H1 (cell line): ENCODE measurements at regions not wholly inside any gene's neighbourhood (a gene's known extent, or its start where the extent isn't known, plus 50 kb on each side); places are given as distances from the start of the nearest gene placed in this dataset.
A peak's percentile ranks its signal among the peaks of the same experiment; 100 is the strongest.
"Not testable (repeated sequence)": the region's sequence is repeated elsewhere in the genome, so short reads cannot be mapped to it uniquely, and the experiment has no call there.

ENCODE experiments used
- CTCF ChIA-PET: fragments of 300-600 bp; sonication (Branson Sonifier 250); formaldehyde crosslinking; loops from one replicate; lab custom pipeline; 2021; ENCODE audit not compliant: partially characterized antibody; lab: Charles Lee
- POLR2A ChIA-PET: fragments of 300-600 bp; sonication (Branson Sonifier 250); formaldehyde crosslinking; loops from one replicate; lab custom pipeline; 2021; ENCODE audit warnings: inconsistent platforms; ENCODE audit not compliant: partially characterized antibody; lab: Charles Lee
- DNase-seq, 2 experiments: peaks; one replicate each; pipeline versions ENCODE4 v3.0.0 to v3.0.0-alpha.2; 2010 to 2022; ENCODE audit warnings: low spot score in 2 of 2, low read depth in 1 of 2, mixed read lengths in 1 of 2
- FAIRE-seq: peaks from 2 replicates; lab custom pipeline; 2011; peaks lifted over from hg19 to GRCh38; lab: Jason Lieb, UNC
- H2AFZ ChIP-seq: 2 replicates; pipeline ENCODE4 v1.8.1; 2012; ENCODE audit warnings: low read length, inconsistent platforms
- H2AK5ac ChIP-seq: 2 replicates; pipeline ENCODE4 v1.6.1; 2013; ENCODE audit warnings: low read depth, low read length
- H2BK120ac ChIP-seq: replicated peaks from 2 replicates; pipeline ENCODE3; 2013; ENCODE audit warnings: low read depth, low read length, inconsistent platforms
- H2BK12ac ChIP-seq: 2 replicates; pipeline ENCODE4 v1.6.1; 2013; ENCODE audit warnings: low read depth, low read length
- H2BK15ac ChIP-seq: 2 replicates; pipeline ENCODE4 v1.6.1; 2013; ENCODE audit warnings: low read length
- H2BK20ac ChIP-seq: 2 replicates; pipeline ENCODE4 v1.6.1; 2013; ENCODE audit warnings: low read length
- H2BK5ac ChIP-seq: 2 replicates; pipeline ENCODE4 v1.6.1; 2013; ENCODE audit warnings: low read depth, low read length
- H3K14ac ChIP-seq: 2 replicates; pipeline ENCODE4 v1.6.1; 2013; ENCODE audit warnings: inconsistent platforms; ENCODE audit not compliant: insufficient read length
- H3K18ac ChIP-seq: 2 replicates; pipeline ENCODE4 v1.6.1; 2013; ENCODE audit warnings: low read length; ENCODE audit errors: extremely low read depth
- H3K23ac ChIP-seq: 2 replicates; pipeline ENCODE4 v1.6.1; 2013; ENCODE audit warnings: inconsistent platforms; ENCODE audit not compliant: insufficient read length
- H3K23me2 ChIP-seq: 2 replicates; pipeline ENCODE4 v1.6.1; 2013; ENCODE audit warnings: low read depth, low read length
- H3K27ac ChIP-seq: 2 replicates; pipeline ENCODE4 v1.6.1; 2011; ENCODE audit warnings: low read depth, low read length, inconsistent platforms
- H3K27me3 ChIP-seq, 4 experiments: replicated peaks in 1 of 4; 1 replicate in 1 of 4; 2 replicates in 3 of 4; pipeline versions ENCODE4 v1.6.1 to v1.8.1; 2011 to 2013; ENCODE audit warnings: low read length in 3 of 4, mild to moderate bottlenecking in 3 of 4, inconsistent platforms in 2 of 4, mixed read lengths in 2 of 4, moderate library complexity in 1 of 4; ENCODE audit not compliant: control insufficient read depth in 3 of 4, insufficient read depth in 3 of 4; ENCODE audit errors: extremely low read depth in 1 of 4
- H3K36me3 ChIP-seq, 4 experiments: 2 replicates each; pipeline versions ENCODE4 v1.6.1 to v1.8.1; 2011 to 2013; ENCODE audit warnings: mild to moderate bottlenecking in 4 of 4, low read length in 3 of 4, moderate library complexity in 2 of 4, control low read depth in 1 of 4, inconsistent platforms in 1 of 4; ENCODE audit not compliant: insufficient read depth in 4 of 4, control insufficient read depth in 2 of 4
- H3K4ac ChIP-seq: replicated peaks from 2 replicates; pipeline ENCODE3; 2013; ENCODE audit warnings: low read length, low read depth, mixed read lengths, inconsistent platforms; ENCODE audit not compliant: insufficient read length
- H3K4me1 ChIP-seq, 4 experiments: replicated peaks in 1 of 4; 1 replicate in 1 of 4; 2 replicates in 3 of 4; pipeline versions ENCODE4 v1.6.1 to v1.8.1; 2011 to 2013; ENCODE audit warnings: low read length in 3 of 4, inconsistent platforms in 2 of 4, mixed read lengths in 1 of 4; ENCODE audit not compliant: insufficient read depth in 4 of 4, control insufficient read depth in 3 of 4
- H3K4me2 ChIP-seq, 2 experiments: 2 replicates each; pipeline versions ENCODE4 v1.6.1 to v1.8.1; 2011 to 2013; ENCODE audit warnings: low read depth in 2 of 2, low read length in 2 of 2, control low read depth in 1 of 2, inconsistent platforms in 1 of 2, mild to moderate bottlenecking in 1 of 2; ENCODE audit not compliant: insufficient read depth in 1 of 2
- H3K4me3 ChIP-seq, 4 experiments: fragments of 200-600, 300-600 bp in 1 of 4; sonication (generic), shearing (Covaris generic), sonication (Bioruptor Twin) in 1 of 4; 2 replicates each; pipeline versions ENCODE4 v1.5.1 to v1.8.1; 2011 to 2016; ENCODE audit warnings: low read length in 4 of 4, low read depth in 3 of 4, control low read depth in 2 of 4, inconsistent platforms in 2 of 4, mild to moderate bottlenecking in 2 of 4, mixed read lengths in 1 of 4, moderate library complexity in 1 of 4; ENCODE audit not compliant: insufficient read depth in 2 of 4; ENCODE audit errors: extremely low read depth in 1 of 4
- H3K56ac ChIP-seq: replicated peaks from 2 replicates; pipeline ENCODE3; 2013; ENCODE audit warnings: low read depth, mild to moderate bottlenecking, mixed read lengths, low read length, inconsistent platforms; ENCODE audit not compliant: insufficient read length
- H3K79me1 ChIP-seq: 2 replicates; pipeline ENCODE4 v1.6.1; 2013; ENCODE audit warnings: low read depth, low read length, control low read depth
- H3K79me2 ChIP-seq, 2 experiments: 2 replicates each; pipeline versions ENCODE4 v1.6.1 to v1.8.1; 2012 to 2013; ENCODE audit warnings: low read length in 2 of 2, mild to moderate bottlenecking in 2 of 2, inconsistent platforms in 1 of 2; ENCODE audit not compliant: insufficient read depth in 2 of 2, control insufficient read depth in 1 of 2
- H3K9ac ChIP-seq, 4 experiments: replicated peaks in 1 of 4; 1 replicate in 1 of 4; 2 replicates in 3 of 4; pipeline versions ENCODE4 v1.6.1 to v1.8.1; 2011 to 2013; ENCODE audit warnings: low read depth in 3 of 4, low read length in 3 of 4, control low read depth in 2 of 4, mild to moderate bottlenecking in 2 of 4, moderate library complexity in 2 of 4, inconsistent platforms in 1 of 4; ENCODE audit errors: extremely low read depth in 1 of 4
- H3K9me3 ChIP-seq, 2 experiments: 2 replicates each; pipeline versions ENCODE4 v1.6.1 to v1.8.1; 2012 to 2013; ENCODE audit warnings: mild to moderate bottlenecking in 2 of 2, moderate library complexity in 2 of 2, control low read depth in 1 of 2, inconsistent platforms in 1 of 2, low read depth in 1 of 2, low read length in 1 of 2, mixed read lengths in 1 of 2; ENCODE audit not compliant: insufficient read depth in 2 of 2
- H4K20me1 ChIP-seq, 2 experiments: replicated peaks in 1 of 2; 2 replicates each; pipeline versions ENCODE3 to v1.8.1; 2011 to 2013; ENCODE audit warnings: inconsistent platforms in 2 of 2, low read length in 2 of 2, mild to moderate bottlenecking in 1 of 2; ENCODE audit not compliant: insufficient read depth in 2 of 2, control insufficient read depth in 1 of 2
- H4K5ac ChIP-seq: 2 replicates; pipeline ENCODE4 v1.6.1; 2013; ENCODE audit warnings: low read length, low read depth, mixed read lengths, inconsistent platforms; ENCODE audit not compliant: insufficient read length
- H4K8ac ChIP-seq: 2 replicates; pipeline ENCODE4 v1.8.0; 2013; ENCODE audit warnings: mild to moderate bottlenecking, moderate library complexity, low read length, inconsistent platforms; ENCODE audit not compliant: insufficient read depth; ENCODE audit errors: extremely low read depth
- H4K91ac ChIP-seq: replicated peaks from 2 replicates; pipeline ENCODE3; 2013; ENCODE audit warnings: low read length, mixed read lengths, inconsistent platforms; ENCODE audit not compliant: insufficient read length
- WGBS, 2 experiments: shearing (Covaris generic) in 1 of 2; methylation state at CpG; one replicate each; pipeline versions ENCODE4 v1.1.6 to v1.1.7; 2013 to 2015; ENCODE audit warnings: low lambda C conversion rate in 2 of 2, mixed read lengths in 2 of 2, inconsistent platforms in 1 of 2, low coverage in 1 of 2, missing lambda C conversion rate in 1 of 2; ENCODE audit not compliant: insufficient replicate concordance in 2 of 2, insufficient coverage in 1 of 2, insufficient read length in 1 of 2; ENCODE audit errors: extremely low coverage in 1 of 2, missing lambda C conversion rate in 1 of 2; 5-methylcytosine and 5-hydroxymethylcytosine counted together

- H3K9ac ChIP-seq, H3K4me1 ChIP-seq, H2AFZ ChIP-seq, H3K18ac ChIP-seq, H3K79me1 ChIP-seq, H2AK5ac ChIP-seq, FAIRE-seq, H4K91ac ChIP-seq, H3K23ac ChIP-seq, H3K4me2 ChIP-seq, H3K23me2 ChIP-seq, H2BK120ac ChIP-seq, H2BK12ac ChIP-seq, H4K20me1 ChIP-seq, H3K4ac ChIP-seq, H4K5ac ChIP-seq, H3K27me3 ChIP-seq, H3K27ac ChIP-seq, H3K36me3 ChIP-seq, H2BK20ac ChIP-seq, H3K56ac ChIP-seq, H3K9me3 ChIP-seq, POLR2A ChIA-PET, H2BK5ac ChIP-seq, H3K4me3 ChIP-seq, H3K14ac ChIP-seq, H3K79me2 ChIP-seq, H4K8ac ChIP-seq, H2BK15ac ChIP-seq: not testable (repeated sequence)
- CTCF ChIA-PET, result interaction anchor here (1.7 kb wide), 1 partner anchor 18 kb away, joined by 3 read pairs; no protein-coding TSS in a partner anchor
- DNase-seq, result peak in 1 of 2 experiments; percentile 63
- WGBS, 2 experiments, result 66% methylated on average over 14 of the region's 14 CpGs; no CpG with 5 or more reads in 1 of the 2 experiments
Measured at GRCh38 chr1:112160214-112160613, 170.7 kb upstream of the KCND3 start.
